Spleen (tissue), 11 donors: ENCODE measurements at regions not wholly inside any gene's neighbourhood (a gene's known extent, or its start where the extent isn't known, plus 50 kb on each side); places are given as distances from the start of the nearest gene placed in this dataset.

ENCODE experiments used
- DNase-seq: peaks from one replicate; pipeline ENCODE4 v3.0.0-alpha.2; 2020
- H3K27ac ChIP-seq, 8 donors: fragments of 200-600 bp; sonication (generic) in 7 of 8; 1 replicate in 4 of 8; 2 replicates in 4 of 8; pipeline versions ENCODE4 v1.5.0 to v1.8.0; 2016 to 2021; ENCODE audit warnings: inconsistent platforms in 4 of 8, mild to moderate bottlenecking in 4 of 8, moderate library complexity in 1 of 8
- H3K27me3 ChIP-seq, 7 donors: fragments of 200-600 bp; sonication (generic) in 6 of 7; replicated peaks in 1 of 7; 1 replicate in 4 of 7; 2 replicates in 3 of 7; pipeline versions ENCODE4 v1.5.0 to v1.8.0; 2016 to 2021; ENCODE audit warnings: inconsistent platforms in 3 of 7, mild to moderate bottlenecking in 1 of 7
- H3K36me3 ChIP-seq, 6 donors: fragments of 200-600 bp; sonication (generic) in 5 of 6; 1 replicate in 4 of 6; 2 replicates in 2 of 6; pipeline versions ENCODE4 v1.5.0 to v1.8.0; 2016 to 2021; ENCODE audit warnings: inconsistent platforms in 2 of 6
- H3K4me1 ChIP-seq, 6 donors: fragments of 200-600 bp; sonication (generic) in 5 of 6; 1 replicate in 3 of 6; 2 replicates in 3 of 6; pipeline versions ENCODE4 v1.5.0 to v1.8.0; 2016 to 2021; ENCODE audit warnings: inconsistent platforms in 3 of 6
- H3K4me3 ChIP-seq, 8 donors: fragments of 200-600 bp; sonication (generic) in 7 of 8; 1 replicate in 4 of 8; 2 replicates in 4 of 8; pipeline versions ENCODE4 v1.5.0 to v1.8.0; 2016 to 2021; ENCODE audit warnings: inconsistent platforms in 4 of 8, mild to moderate bottlenecking in 4 of 8, moderate library complexity in 2 of 8
- H3K9me3 ChIP-seq, 8 donors: fragments of 200-600 bp; sonication (generic) in 7 of 8; 1 replicate in 4 of 8; 2 replicates in 4 of 8; pipeline versions ENCODE4 v1.5.0 to v1.8.0; 2016 to 2021; ENCODE audit warnings: inconsistent platforms in 4 of 8
- CTCF ChIP-seq, 11 experiments: fragments of 200-600 bp in 7 of 11; fragments of 450-650 bp in 4 of 11; sonication (generic) in 4 of 11; IDR thresholded peaks in 8 of 11; conservative IDR thresholded peaks in 3 of 11; 1 replicate in 7 of 11; 2 replicates in 4 of 11; pipeline versions ENCODE4 v1.4.0 to v1.8.0; 2016 to 2021; ENCODE audit warnings: antibody characterized with exemption in 11 of 11, inconsistent platforms in 4 of 11, mild to moderate bottlenecking in 1 of 11
- POLR2A ChIP-seq, 3 donors: fragments of 450-650 bp; IDR thresholded peaks; one replicate each; pipeline ENCODE4 v1.5.1; 2017; ENCODE audit warnings: antibody characterized with exemption in 3 of 3, mild to moderate bottlenecking in 1 of 3
- POLR2AphosphoS5 ChIP-seq, 3 donors: sonication (generic); formaldehyde crosslinking; IDR thresholded peaks; one replicate each; pipeline ENCODE4 v1.5.1; 2017; ENCODE audit warnings: antibody characterized with exemption in 3 of 3
- WGBS, 5 donors: extraction: QIAGEN DNeasy Blood & Tissue Kit in 3 of 5; methylation state at CpG; one replicate each; pipeline versions ENCODE4 v1.1.5 to v1.1.7; 2013 to 2018; 5-methylcytosine and 5-hydroxymethylcytosine counted together
- intact Hi-C: fragments of 100-400 bp; cut with DNase I; formaldehyde crosslinking; loops from one replicate; pipeline ENCODE4 v1.15.0; 2023; ENCODE audit warnings: low total_unique reads
- donor health status: healthy with polysubstance abuse.
- donor health status: DM: no; HTN: no; CAD: no; lungs with moderate emphysema.
- donor health status: DM: no; HTN: no; CAD: no.
- donor health status: Bipolar disorder and iron deficiency.
- donor health status: healthy.
- donor health status: DM: no; HTN: no; CAD: no.
- donor health status: DM: yes; HTN: yes; CAD: no.

- TF ChIP-seq POLR2AphosphoS5 (IDR thresholded peaks at IDR 0.05) (no peak), POLR2A (IDR thresholded peaks at IDR 0.05) (no peak), CTCF (IDR thresholded peaks at IDR 0.05 in 8 of 11, conservative IDR thresholded peaks at IDR 0.05 in 3 of 11) (no peak)
- DNase-seq, result no peak
- Histone ChIP-seq H3K27me3 (no peaks in the 10 kb centered on the region), H3K9me3 (no peaks in the 10 kb centered on the region), H3K27ac (no peak overlapping the region), H3K4me3 (no peak overlapping the region), H3K36me3 (no peaks in the 10 kb centered on the region), H3K4me1 (peaks cover 0 to 1% (median 0%) of the 10 kb centered on the region in 6 donors)
- 61 to 68% (median 63%) methylated on average over 3 of the region's 3 CpGs for WGBS, 5 donors
- intact Hi-C loops, result no loop called here
Measured at GRCh38 chr2:67135208-67135607, 261.9 kb upstream of the ETAA1 start.

GRCh38 chr2:67137699-67138098 is 259.4 kb upstream of the ETAA1 start:
- intact Hi-C loops, result no loop called here
- Histone ChIP-seq H3K4me1 (no peaks in the 10 kb centered on the region), H3K27ac (no peak overlapping the region), H3K9me3 (no peaks in the 10 kb centered on the region), H3K4me3 (no peak overlapping the region), H3K27me3 (no peaks in the 10 kb centered on the region), H3K36me3 (no peaks in the 10 kb centered on the region)
- DNase-seq, result no peak
- TF ChIP-seq POLR2AphosphoS5 (IDR thresholded peaks at IDR 0.05), result no peak
- TF ChIP-seq POLR2A (IDR thresholded peaks at IDR 0.05), result no peak
- TF ChIP-seq CTCF (IDR thresholded peaks at IDR 0.05 in 8 of 11, conservative IDR thresholded peaks at IDR 0.05 in 3 of 11), result no peak

- Histone ChIP-seq H3K27me3 (no peaks in the 10 kb centered on the region), H3K9me3 (no peaks in the 10 kb centered on the region), H3K4me3 (no peak overlapping the region), H3K4me1 (no peaks in the 10 kb centered on the region), H3K36me3 (no peaks in the 10 kb centered on the region), H3K27ac (peak overlapping the region in 1 of 8 donors; percentile 14)
- TF ChIP-seq POLR2A (IDR thresholded peaks at IDR 0.05) (no peak), CTCF (IDR thresholded peaks at IDR 0.05 in 8 of 11, conservative IDR thresholded peaks at IDR 0.05 in 3 of 11) (no peak), POLR2AphosphoS5 (IDR thresholded peaks at IDR 0.05) (no peak)
- intact Hi-C loops, result no loop called here
- WGBS, 5 donors, result 17 to 48% (median 31%) methylated on average over 1 of the region's 1 CpG
- DNase-seq, result no peak
Measured at GRCh38 chr2:67142071-67142470, 255.1 kb upstream of the ETAA1 start.

GRCh38 chr2:67142741-67143140 is 254.4 kb upstream of the ETAA1 start:
- TF ChIP-seq POLR2A (IDR thresholded peaks at IDR 0.05) (no peak), CTCF (IDR thresholded peaks at IDR 0.05 in 8 of 11, conservative IDR thresholded peaks at IDR 0.05 in 3 of 11) (no peak), POLR2AphosphoS5 (IDR thresholded peaks at IDR 0.05) (no peak)
- no peak overlapping the region for H3K4me3 ChIP-seq
- no peaks in the 10 kb centered on the region for H3K4me1 ChIP-seq
- 74 to 90% (median 80%) methylated on average over 2 of the region's 2 CpGs for WGBS, 5 donors
- H3K27ac ChIP-seq, result no peak overlapping the region
- intact Hi-C loops, result no loop called here
- DNase-seq, result no peak
- no peaks in the 10 kb centered on the region for H3K27me3 ChIP-seq
- H3K9me3 ChIP-seq, result no peaks in the 10 kb centered on the region
- H3K36me3 ChIP-seq, result no peaks in the 10 kb centered on the region
